Gastroesophageal sphincter (tissue), 4 donors: ENCODE measurements at regions not wholly inside any gene's neighbourhood (a gene's known extent, or its start where the extent isn't known, plus 50 kb on each side); places are given as distances from the start of the nearest gene placed in this dataset.

Experiments
- ATAC-seq: fragments of 150-250 bp; one replicate; pipeline ENCODE4 v1.9.1; 2016; ENCODE audit warnings: mild to moderate bottlenecking, moderate library complexity
- H3K27ac ChIP-seq, 4 donors: fragments of 200-600 bp; sonication (generic) in 3 of 4; 1 replicate in 3 of 4; 2 replicates in 1 of 4; pipeline ENCODE4 v1.5.1; 2016 to 2019
- H3K27me3 ChIP-seq: fragments of 200-600 bp; sonication (generic); one replicate; pipeline ENCODE4 v1.5.1; 2019
- H3K36me3 ChIP-seq, 2 donors: fragments of 200-600 bp; sonication (generic); one replicate each; pipeline ENCODE4 v1.5.1; 2019; ENCODE audit warnings: control low read depth in 1 of 2
- H3K4me1 ChIP-seq, 3 donors: fragments of 200-600 bp; sonication (generic); 1 replicate in 2 of 3; 2 replicates in 1 of 3; pipeline ENCODE4 v1.5.1; 2016 to 2019; ENCODE audit warnings: control low read depth in 2 of 3
- H3K4me3 ChIP-seq, 2 donors: fragments of 200-600 bp; sonication (generic); one replicate each; pipeline ENCODE4 v1.5.1; 2019; ENCODE audit warnings: mild to moderate bottlenecking in 1 of 2, moderate library complexity in 1 of 2
- H3K9me3 ChIP-seq, 3 donors: fragments of 200-600 bp; sonication (generic); one replicate each; pipeline ENCODE4 v1.5.1; 2017 to 2019; ENCODE audit warnings: control low read depth in 2 of 3
- POLR2AphosphoS5 ChIP-seq: sonication (generic); formaldehyde crosslinking; IDR thresholded peaks from one replicate; pipeline ENCODE4 v1.6.1; 2017; ENCODE audit warnings: antibody characterized with exemption
- WGBS, 2 donors: methylation state at CpG; one replicate each; pipeline ENCODE4 v1.1.5; 2018; ENCODE audit warnings: low coverage in 1 of 2; 5-methylcytosine and 5-hydroxymethylcytosine counted together

DNA sequence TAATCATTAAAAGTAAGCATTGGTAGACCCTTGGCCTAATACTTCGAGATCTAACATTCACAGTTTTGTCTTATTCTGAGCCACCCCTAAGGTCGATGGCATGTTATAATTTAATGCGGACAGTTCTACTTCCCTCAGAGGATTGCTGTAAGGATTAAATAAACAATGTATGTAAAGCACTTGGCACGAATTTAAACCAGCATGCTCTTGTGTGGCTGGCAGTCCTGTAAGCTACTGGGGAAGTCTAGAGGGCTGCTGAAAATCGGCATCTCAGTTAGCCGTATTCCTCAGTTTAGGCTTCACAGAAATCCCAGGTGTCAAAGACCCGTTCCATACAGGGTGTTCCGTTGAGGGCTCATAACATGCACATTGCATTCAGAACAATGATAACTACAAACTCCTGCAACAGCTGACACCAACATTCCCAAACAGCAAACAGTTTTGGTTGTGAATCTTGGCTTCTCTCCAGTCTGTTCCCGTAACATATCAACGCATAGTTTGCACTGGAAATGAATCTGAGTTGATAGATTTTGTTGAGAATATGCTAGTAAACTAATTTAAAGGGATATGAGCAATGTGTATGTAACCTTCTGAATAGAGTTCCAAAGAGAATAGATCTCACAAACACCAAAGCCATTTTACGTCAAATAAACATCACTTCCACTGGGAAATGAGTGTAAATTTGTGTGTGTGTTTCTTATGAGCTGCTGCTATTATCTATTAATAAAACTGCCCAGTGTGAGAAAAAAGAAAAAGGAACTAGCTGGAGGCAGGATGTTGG lies 52.2 kb upstream of the ACKR3 start:
- no peak overlapping the region for H3K27ac ChIP-seq
- 49 to 70% methylated on average over 8 to 10 of the region's 11 CpGs for WGBS, 2 donors
- H3K9me3 ChIP-seq, result no peaks in the 10 kb centered on the region
- no peak for TF ChIP-seq POLR2AphosphoS5
- no peak for ATAC-seq
- H3K4me3 ChIP-seq, result no peak overlapping the region
- no peaks in the 10 kb centered on the region for H3K36me3 ChIP-seq
- H3K4me1 ChIP-seq, result peaks cover 0 to 9% (median 0%) of the 10 kb centered on the region in 3 donors
- H3K27me3 ChIP-seq, result no peaks in the 10 kb centered on the region
